H9 (cell line): ENCODE measurements at regions not wholly inside any gene's neighbourhood (a gene's known extent, or its start where the extent isn't known, plus 50 kb on each side); places are given as distances from the start of the nearest gene placed in this dataset.

Experiments used
- DNase-seq: peaks from one replicate; pipeline ENCODE4 v3.0.0-alpha.2; 2017
- H2AFZ ChIP-seq: one replicate; pipeline ENCODE4 v1.6.1; 2013; ENCODE audit warnings: mild to moderate bottlenecking, low read length, control low read depth, moderate library complexity
- H2AK5ac ChIP-seq: 2 replicates; pipeline ENCODE4 v1.6.1; 2013; ENCODE audit warnings: low read length, control low read depth, mixed read lengths; ENCODE audit not compliant: insufficient read length
- H2BK120ac ChIP-seq: one replicate; pipeline ENCODE4 v1.6.1; 2013; ENCODE audit warnings: low read depth, mild to moderate bottlenecking, low read length, control low read depth, inconsistent platforms; ENCODE audit not compliant: poor library complexity, severe bottlenecking
- H2BK12ac ChIP-seq: 2 replicates; pipeline ENCODE4 v1.6.1; 2013; ENCODE audit warnings: low read length, control low read depth, mixed read lengths, low read depth; ENCODE audit not compliant: insufficient read length
- H2BK15ac ChIP-seq: 2 replicates; pipeline ENCODE4 v1.6.1; 2013; ENCODE audit warnings: low read depth, low read length, control low read depth
- H2BK20ac ChIP-seq: one replicate; pipeline ENCODE4 v1.6.1; 2013; ENCODE audit warnings: low read depth, mild to moderate bottlenecking, low read length, control low read depth, inconsistent platforms; ENCODE audit not compliant: poor library complexity, severe bottlenecking
- H2BK5ac ChIP-seq: 2 replicates; pipeline ENCODE4 v1.6.1; 2013; ENCODE audit warnings: low read length, control low read depth, mixed read lengths; ENCODE audit not compliant: insufficient read length
- H3K14ac ChIP-seq: 2 replicates; pipeline ENCODE4 v1.6.1; 2013; ENCODE audit warnings: low read length, control low read depth; ENCODE audit not compliant: insufficient read depth
- H3K18ac ChIP-seq: 2 replicates; pipeline ENCODE4 v1.6.1; 2013; ENCODE audit warnings: low read depth, mild to moderate bottlenecking, mixed read lengths, low read length, control low read depth; ENCODE audit not compliant: insufficient read length
- H3K23ac ChIP-seq: 2 replicates; pipeline ENCODE4 v1.6.1; 2013; ENCODE audit warnings: low read length, control low read depth, mixed read lengths, low read depth; ENCODE audit not compliant: insufficient read length
- H3K23me2 ChIP-seq: 2 replicates; pipeline ENCODE4 v1.6.1; 2013; ENCODE audit warnings: low read depth, mild to moderate bottlenecking, mixed read lengths, low read length, control low read depth; ENCODE audit not compliant: insufficient read length, poor library complexity, severe bottlenecking
- H3K27ac ChIP-seq: 2 replicates; pipeline ENCODE4 v1.5.1; 2013; ENCODE audit warnings: low read length, control low read depth, mixed read lengths, low read depth; ENCODE audit not compliant: insufficient read length
- H3K27me3 ChIP-seq: 2 replicates; pipeline ENCODE4 v1.6.1; 2013; ENCODE audit warnings: low read length, control low read depth, inconsistent platforms; ENCODE audit not compliant: insufficient read depth
- H3K4ac ChIP-seq: 2 replicates; pipeline ENCODE4 v1.6.1; 2013; ENCODE audit warnings: low read depth, mild to moderate bottlenecking, control low read depth, inconsistent platforms, low read length, moderate library complexity
- H3K4me1 ChIP-seq: 2 replicates; pipeline ENCODE4 v1.6.1; 2013; ENCODE audit warnings: low read length, control low read depth, inconsistent platforms; ENCODE audit not compliant: insufficient read depth
- H3K4me2 ChIP-seq: 2 replicates; pipeline ENCODE4 v1.6.1; 2013; ENCODE audit warnings: low read length, control low read depth, mixed read lengths; ENCODE audit not compliant: insufficient read length, insufficient read depth
- H3K56ac ChIP-seq: 2 replicates; pipeline ENCODE4 v1.6.1; 2013; ENCODE audit warnings: low read depth, mild to moderate bottlenecking, mixed read lengths, low read length, control low read depth; ENCODE audit not compliant: insufficient read length
- H3K79me1 ChIP-seq: 2 replicates; pipeline ENCODE4 v1.6.1; 2013; ENCODE audit warnings: low read depth, mild to moderate bottlenecking, moderate library complexity, low read length, control low read depth, inconsistent platforms; ENCODE audit not compliant: insufficient read depth, poor library complexity, severe bottlenecking
- H3K79me2 ChIP-seq: 2 replicates; pipeline ENCODE4 v1.6.1; 2013; ENCODE audit warnings: low read length, control low read depth, inconsistent platforms; ENCODE audit not compliant: insufficient read depth
- H3K9ac ChIP-seq: 2 replicates; pipeline ENCODE4 v1.6.1; 2013; ENCODE audit warnings: low read length, control low read depth, mixed read lengths; ENCODE audit not compliant: insufficient read length; ENCODE audit errors: extremely low read depth
- H3K9me3 ChIP-seq: one replicate; pipeline ENCODE4 v1.6.1; 2013; ENCODE audit warnings: low read depth, low read length, inconsistent platforms; ENCODE audit not compliant: control insufficient read depth
- H3T11ph ChIP-seq: one replicate; pipeline ENCODE4 v1.6.1; 2013; ENCODE audit warnings: mild to moderate bottlenecking, low read length, control low read depth, inconsistent platforms
- H4K20me1 ChIP-seq: one replicate; pipeline ENCODE4 v1.6.1; 2013; ENCODE audit not compliant: control insufficient read depth, insufficient read length, insufficient read depth
- H4K5ac ChIP-seq: 2 replicates; pipeline ENCODE4 v1.6.1; 2013; ENCODE audit warnings: low read depth, mild to moderate bottlenecking, mixed read lengths, low read length, control low read depth; ENCODE audit not compliant: insufficient read length
- H4K8ac ChIP-seq: replicated peaks from 2 replicates; pipeline ENCODE4 v1.6.1; 2013; ENCODE audit warnings: low read length, control low read depth, mixed read lengths, low read depth; ENCODE audit not compliant: insufficient read length
- H4K91ac ChIP-seq: 2 replicates; pipeline ENCODE4 v1.6.1; 2013; ENCODE audit warnings: low read depth, mild to moderate bottlenecking, moderate library complexity, mixed read lengths, low read length, control low read depth; ENCODE audit not compliant: insufficient read length
- H3K27ac Mint-ChIP-seq, 3 experiments: 2 replicates in 2 of 3; 3 replicates in 1 of 3; pipeline ENCODE4 v1.8.0; 2020 to 2021; ENCODE audit warnings: mixed read lengths in 3 of 3, mild to moderate bottlenecking in 1 of 3, moderate library complexity in 1 of 3
- H3K27me3 Mint-ChIP-seq: 2 replicates; pipeline ENCODE4 v1.8.0; 2021; ENCODE audit warnings: low read depth, mild to moderate bottlenecking, moderate library complexity, mixed read lengths
- H3K36me3 Mint-ChIP-seq, 3 experiments: 2 replicates in 2 of 3; 3 replicates in 1 of 3; pipeline ENCODE4 v1.8.0; 2020 to 2021; ENCODE audit warnings: low read depth in 3 of 3, mixed read lengths in 3 of 3; ENCODE audit not compliant: insufficient read depth in 1 of 3
- H3K4me1 Mint-ChIP-seq, 2 experiments: 2 replicates each; pipeline ENCODE4 v1.8.0; 2020; ENCODE audit warnings: mixed read lengths in 2 of 2
- H3K4me3 Mint-ChIP-seq, 2 experiments: 2 replicates in 1 of 2; 3 replicates in 1 of 2; pipeline ENCODE4 v1.8.0; 2020 to 2021; ENCODE audit warnings: mild to moderate bottlenecking in 2 of 2, mixed read lengths in 2 of 2, moderate library complexity in 1 of 2
- H3K9me3 Mint-ChIP-seq, 2 experiments: 2 replicates in 1 of 2; 3 replicates in 1 of 2; pipeline ENCODE4 v1.8.0; 2020; ENCODE audit warnings: mild to moderate bottlenecking in 2 of 2, mixed read lengths in 2 of 2, moderate library complexity in 1 of 2
- TF ChIP-seq, protein P1 (sequence below): fragments of 200-600 bp; sonication (generic); conservative IDR thresholded peaks from 3 replicates; pipeline ENCODE4 v1.8.0; 2021; ENCODE audit warnings: antibody characterized with exemption, mild to moderate bottlenecking

DNA sequence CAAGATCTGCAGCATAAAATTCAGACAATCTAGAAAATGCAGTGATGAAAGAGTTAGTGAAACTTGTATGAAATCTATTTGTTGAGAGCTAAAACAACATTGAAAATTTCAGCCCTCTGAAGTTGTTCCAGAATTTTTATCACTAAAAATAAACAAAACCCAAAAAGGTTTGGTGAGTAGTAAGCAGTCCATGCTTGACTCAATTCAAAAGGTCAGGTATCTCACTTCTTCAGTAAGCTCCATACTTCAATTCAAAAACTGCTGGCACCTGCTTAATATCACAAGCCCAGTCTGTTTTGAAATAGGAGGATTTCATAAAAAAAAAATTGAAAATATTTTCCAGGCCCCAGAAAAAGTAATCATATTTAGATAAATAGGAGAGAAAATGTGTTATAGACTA, 894.4 kb downstream of the SLITRK5 start:
- H2BK12ac ChIP-seq, result no peak overlapping the region
- H3K79me2 ChIP-seq, result no peaks in the 10 kb centered on the region
- no peaks in the 10 kb centered on the region for H3K9me3 ChIP-seq
- H3K27ac Mint-ChIP-seq, result no peak overlapping the region
- H3K4me2 ChIP-seq, result no peak overlapping the region
- TF ChIP-seq, protein P1, sequence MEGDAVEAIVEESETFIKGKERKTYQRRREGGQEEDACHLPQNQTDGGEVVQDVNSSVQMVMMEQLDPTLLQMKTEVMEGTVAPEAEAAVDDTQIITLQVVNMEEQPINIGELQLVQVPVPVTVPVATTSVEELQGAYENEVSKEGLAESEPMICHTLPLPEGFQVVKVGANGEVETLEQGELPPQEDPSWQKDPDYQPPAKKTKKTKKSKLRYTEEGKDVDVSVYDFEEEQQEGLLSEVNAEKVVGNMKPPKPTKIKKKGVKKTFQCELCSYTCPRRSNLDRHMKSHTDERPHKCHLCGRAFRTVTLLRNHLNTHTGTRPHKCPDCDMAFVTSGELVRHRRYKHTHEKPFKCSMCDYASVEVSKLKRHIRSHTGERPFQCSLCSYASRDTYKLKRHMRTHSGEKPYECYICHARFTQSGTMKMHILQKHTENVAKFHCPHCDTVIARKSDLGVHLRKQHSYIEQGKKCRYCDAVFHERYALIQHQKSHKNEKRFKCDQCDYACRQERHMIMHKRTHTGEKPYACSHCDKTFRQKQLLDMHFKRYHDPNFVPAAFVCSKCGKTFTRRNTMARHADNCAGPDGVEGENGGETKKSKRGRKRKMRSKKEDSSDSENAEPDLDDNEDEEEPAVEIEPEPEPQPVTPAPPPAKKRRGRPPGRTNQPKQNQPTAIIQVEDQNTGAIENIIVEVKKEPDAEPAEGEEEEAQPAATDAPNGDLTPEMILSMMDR, result no peak
- no peak overlapping the region for H4K91ac ChIP-seq
- H3K4ac ChIP-seq, result no peak overlapping the region
- H3K4me1 ChIP-seq, result no peaks in the 10 kb centered on the region
- no peak overlapping the region for H3K27ac ChIP-seq
- no peak overlapping the region for H2BK20ac ChIP-seq
- no peak overlapping the region for H2BK5ac ChIP-seq
- no peaks in the 10 kb centered on the region for H3K27me3 Mint-ChIP-seq
- no peak overlapping the region for H3K14ac ChIP-seq
- no peaks in the 10 kb centered on the region for H3K79me1 ChIP-seq
- H3K9ac ChIP-seq, result no peak overlapping the region
- H3K56ac ChIP-seq, result no peak overlapping the region
- no peaks in the 10 kb centered on the region; a peak in 1 of 5 replicates for H3K9me3 Mint-ChIP-seq
- no peaks in the 10 kb centered on the region for H3K4me1 Mint-ChIP-seq
- H2BK15ac ChIP-seq, result no peak overlapping the region
- no peaks in the 10 kb centered on the region for H3K27me3 ChIP-seq
- H3K4me3 Mint-ChIP-seq, result no peak overlapping the region
- no peak overlapping the region for H4K8ac ChIP-seq
- no peak overlapping the region for H3K18ac ChIP-seq
- H3K23me2 ChIP-seq, result no peaks in the 10 kb centered on the region
- H2AFZ ChIP-seq, result no peak overlapping the region
- H4K20me1 ChIP-seq, result no peaks in the 10 kb centered on the region
- H3K23ac ChIP-seq, result no peak overlapping the region
- no peaks in the 10 kb centered on the region for H3K36me3 Mint-ChIP-seq
- DNase-seq, result no peak
- no peak overlapping the region for H3T11ph ChIP-seq
- H2BK120ac ChIP-seq, result no peak overlapping the region
- no peak overlapping the region for H4K5ac ChIP-seq
- no peak overlapping the region for H2AK5ac ChIP-seq
